ENCODE measurements at regions not wholly inside any gene's neighbourhood (a gene's known extent, or its start where the extent isn't known, plus 50 kb on each side); places are given as distances from the start of the nearest gene placed in this dataset.

GRCh38 chr3:38890426-38890825 is 74.4 kb upstream of the SCN10A start:
- FAIRE-seq (no peak), DNase-seq (ENCODE audit: low read depth, low spot score) (no peak)
- H3K27ac ChIP-seq (ENCODE audit: insufficient read depth, low read depth, low read length): no peak overlapping the region
- H3K27me3 ChIP-seq (ENCODE audit: control insufficient read depth in 2 of 2, insufficient read depth in 2 of 2, low read length in 2 of 2): peaks cover 1 to 6% of the 10 kb centered on the region in 2 experiments
- no peaks in the 10 kb centered on the region for H3K9me3 ChIP-seq (replicated peaks; ENCODE audit: control insufficient read depth, insufficient read depth, low read length)
- BruUV-seq (replicated peaks): no TSS peak
- no peaks in the 10 kb centered on the region for H4K20me1 ChIP-seq (replicated peaks; ENCODE audit: control insufficient read depth, extremely low read depth, insufficient read depth, low read length)
- H3K4me1 ChIP-seq (ENCODE audit: control insufficient read depth, extremely low read depth, insufficient read depth, low read length): no peaks in the 10 kb centered on the region
- no peaks in the 10 kb centered on the region for H3K79me2 ChIP-seq (ENCODE audit: control insufficient read depth, insufficient read depth, low read length)
- intact Hi-C loops (cut with micrococcal nuclease) (no loop called here), dilution Hi-C loops (cut with MboI; ENCODE audit: extremely low pct_ligation_motif_present, low sequenced_read_pairs) (no loop called here)
- CTCF ChIA-PET: no interaction called here
- H2AFZ ChIP-seq (ENCODE audit: low read depth, low read length): no peak overlapping the region
- POLR2A ChIA-PET: no interaction called here
- H3K9ac ChIP-seq (replicated peaks; ENCODE audit: extremely low read depth, insufficient read depth, low read length): no peak overlapping the region
- no peaks in the 10 kb centered on the region for H3K36me3 ChIP-seq (ENCODE audit: control insufficient read depth in 2 of 2, extremely low read depth in 1 of 2, insufficient read depth in 2 of 2, low read length in 2 of 2)
- H3K9me1 ChIP-seq (replicated peaks; ENCODE audit: control insufficient read depth, extremely low read depth, insufficient read depth, low read length): no peaks in the 10 kb centered on the region
- no peak overlapping the region for H3K4me3 ChIP-seq (replicated peaks in 1 of 3; ENCODE audit: insufficient read depth in 1 of 3, low read depth in 1 of 3, low read length in 3 of 3)
- TF ChIP-seq MAX (IDR thresholded peaks at IDR 0.05; ENCODE audit: insufficient read depth, insufficient read length) (no peak), POLR2A (IDR thresholded peaks at IDR 0.05; ENCODE audit: low read depth, low read length) (no peak), CTCF (IDR thresholded peaks at IDR 0.05; ENCODE audit: extremely low read depth in 1 of 2, insufficient read depth in 1 of 2, low read depth in 1 of 2, low read length in 2 of 2) (no peak), FOS (IDR thresholded peaks at IDR 0.05; ENCODE audit: borderline replicate concordance, insufficient read depth, low read length) (no peak), EZH2 (IDR thresholded peaks at IDR 0.05; ENCODE audit: borderline replicate concordance, low read depth, low read length, severe bottlenecking) (no peak), JUN (IDR thresholded peaks at IDR 0.05; ENCODE audit: borderline replicate concordance, insufficient read depth, insufficient read length, low read depth) (no peak), GATA2 (IDR thresholded peaks at IDR 0.05; ENCODE audit: insufficient read depth, insufficient read length, low read depth, low read length) (no peak), MYC (IDR thresholded peaks at IDR 0.05; ENCODE audit: low read depth, low read length) (no peak), POLR2AphosphoS5 (IDR thresholded peaks at IDR 0.05; ENCODE audit: insufficient read depth, low read depth, low read length) (no peak)
- no peak overlapping the region for H3K4me2 ChIP-seq (ENCODE audit: insufficient read depth, low read length)
